ENCODE measurements at regions not wholly inside any gene's neighbourhood (a gene's known extent, or its start where the extent isn't known, plus 50 kb on each side); places are given as distances from the start of the nearest gene placed in this dataset.

DNA sequence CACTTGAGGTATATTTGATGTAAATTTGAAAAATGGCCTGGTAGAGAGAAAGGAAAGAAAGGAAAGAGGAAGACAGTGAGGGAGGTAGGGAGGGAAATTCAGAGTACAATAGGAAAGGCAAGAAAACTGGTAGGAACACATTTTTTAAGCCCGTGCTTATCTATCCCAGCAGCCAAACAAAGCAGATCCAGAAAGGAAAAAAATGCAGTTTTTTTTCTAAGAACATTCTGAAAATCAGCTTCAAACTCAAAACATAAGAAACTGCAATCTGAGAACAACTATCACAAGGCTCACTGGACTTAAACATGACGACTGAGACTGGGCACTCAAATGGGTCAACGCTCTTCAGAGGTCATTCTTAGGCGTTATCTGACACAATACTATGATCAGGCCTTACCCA is 408.3 kb upstream of the DDI1 start:
- DNase-seq = no peak

DNA sequence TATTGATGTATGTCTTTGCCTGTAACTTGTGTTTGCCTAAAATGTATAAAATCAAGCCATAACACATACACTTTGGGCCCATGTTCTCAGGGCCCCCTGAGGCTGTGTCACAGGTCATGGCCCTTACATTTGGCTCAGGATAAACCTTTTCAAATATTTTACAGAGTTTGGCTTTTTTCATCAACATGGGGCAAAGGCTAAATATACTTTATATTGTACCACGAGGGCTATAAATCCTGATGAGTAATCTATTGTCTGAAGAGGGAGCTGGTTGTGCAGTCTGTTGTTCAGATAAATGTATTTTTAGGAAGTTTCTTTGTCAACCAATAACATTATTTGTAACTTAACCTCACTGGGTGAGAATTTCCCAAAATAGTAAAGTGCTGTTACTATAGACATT is 404.6 kb upstream of the DDI1 start:
- no peak for DNase-seq

DNA sequence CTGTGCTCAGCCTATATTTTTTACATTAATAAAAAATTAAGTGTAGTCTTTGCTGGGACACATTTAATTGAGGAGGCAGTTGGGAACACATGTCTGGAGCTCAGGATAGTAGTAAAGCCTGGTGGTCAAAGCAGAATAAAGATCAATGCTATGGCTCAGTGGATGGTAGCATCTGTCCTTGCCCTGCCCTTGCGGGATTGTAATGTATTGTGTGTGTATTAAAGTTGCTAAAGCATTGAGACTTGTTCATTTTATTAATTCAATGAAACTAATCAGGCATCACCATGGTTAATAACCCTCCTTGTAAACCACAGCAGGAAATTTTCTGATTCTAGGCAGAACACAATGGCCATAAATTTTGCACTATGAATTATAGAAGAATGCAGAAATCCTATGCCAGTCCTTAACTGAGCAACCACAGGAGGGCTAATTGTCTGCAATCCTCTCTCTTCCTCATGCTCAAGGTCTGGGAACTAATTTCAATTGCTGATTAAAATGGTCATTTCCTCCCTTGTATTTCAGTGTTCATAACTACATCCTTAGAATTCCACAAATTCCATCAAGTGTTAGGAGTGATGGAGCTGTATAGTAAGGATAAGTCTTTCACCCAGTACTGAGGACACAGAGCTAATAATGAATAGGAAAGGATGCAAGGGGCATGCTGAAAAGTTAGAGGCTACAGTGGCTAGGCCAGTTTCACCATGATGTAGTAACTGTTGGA is 403.2 kb upstream of the DDI1 start:
- no peak for DNase-seq

DNA sequence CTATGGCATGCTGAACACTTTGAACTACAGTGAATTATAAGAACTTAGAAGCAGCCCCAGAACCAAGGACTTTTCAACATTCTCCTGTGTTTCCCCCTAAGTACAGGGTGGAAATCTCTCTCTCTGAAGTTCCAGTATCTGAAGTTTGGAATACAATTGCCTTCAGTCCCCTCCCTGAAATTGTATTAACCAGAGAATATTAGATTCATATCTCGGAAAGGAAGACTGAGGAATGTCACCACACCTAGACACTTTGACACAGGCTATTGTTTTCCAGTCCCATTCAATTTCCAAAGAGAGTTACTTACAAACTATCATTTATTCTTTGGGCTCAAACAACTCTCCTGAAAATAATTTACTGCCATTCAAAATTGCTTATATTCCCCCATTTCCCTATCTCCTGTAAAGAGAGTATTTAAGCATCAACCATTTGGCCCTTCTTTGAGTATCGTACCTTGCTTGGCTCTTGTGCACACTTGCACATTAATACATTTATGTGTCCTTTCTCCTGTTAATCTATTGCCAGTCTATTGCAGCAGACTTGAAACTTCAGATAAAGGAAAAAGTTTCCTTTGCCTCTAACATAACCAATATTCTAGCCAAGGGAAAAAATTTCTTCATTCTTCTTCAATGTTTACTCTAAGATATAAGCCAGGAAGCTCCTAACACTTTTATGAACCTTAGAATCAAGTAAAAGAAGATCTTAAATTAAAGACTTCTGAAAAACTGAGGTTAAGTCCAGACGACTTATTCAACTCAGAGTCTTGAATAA is 402.4 kb upstream of the DDI1 start:
- no peak for DNase-seq

DNA sequence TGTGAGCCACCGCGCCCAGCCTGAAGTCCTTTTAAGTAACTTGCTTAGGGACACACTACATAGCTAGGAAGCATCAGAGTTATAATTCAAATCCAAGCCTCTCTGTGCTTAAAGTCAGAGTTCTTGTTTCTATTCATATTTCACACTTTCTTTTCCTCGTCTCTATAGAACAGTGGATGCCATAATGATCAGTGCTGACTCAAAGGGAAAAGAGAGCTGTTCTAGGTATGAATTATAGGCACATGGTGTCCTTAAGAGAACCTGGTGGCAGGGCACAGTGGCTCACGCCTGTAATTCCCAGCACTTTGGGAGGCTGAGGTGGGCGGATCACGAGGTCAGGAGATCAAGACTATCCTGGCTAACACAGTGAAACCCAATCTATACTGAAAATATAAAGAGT is 400.2 kb upstream of the DDI1 start:
- DNase-seq = no peak

DNA sequence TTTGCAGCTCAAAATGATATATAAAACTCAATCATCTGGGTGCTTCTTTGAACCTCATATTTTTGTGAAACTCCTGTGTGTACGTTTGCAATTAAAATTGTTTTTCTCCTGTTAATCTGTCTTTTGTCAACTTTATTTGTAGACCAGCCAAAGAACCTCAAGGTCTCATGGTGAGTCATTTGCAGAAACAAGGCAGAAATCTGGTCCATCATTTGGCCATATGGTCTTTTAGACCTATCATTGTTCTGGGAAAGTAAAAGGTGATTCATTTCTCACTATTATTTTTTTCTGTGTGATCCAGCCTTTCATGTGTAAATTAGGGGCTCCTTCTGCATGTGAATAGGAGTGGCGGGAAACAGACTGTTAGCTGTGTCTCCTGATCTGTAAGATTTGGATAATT is 399.1 kb upstream of the DDI1 start:
- no peak for DNase-seq

DNA sequence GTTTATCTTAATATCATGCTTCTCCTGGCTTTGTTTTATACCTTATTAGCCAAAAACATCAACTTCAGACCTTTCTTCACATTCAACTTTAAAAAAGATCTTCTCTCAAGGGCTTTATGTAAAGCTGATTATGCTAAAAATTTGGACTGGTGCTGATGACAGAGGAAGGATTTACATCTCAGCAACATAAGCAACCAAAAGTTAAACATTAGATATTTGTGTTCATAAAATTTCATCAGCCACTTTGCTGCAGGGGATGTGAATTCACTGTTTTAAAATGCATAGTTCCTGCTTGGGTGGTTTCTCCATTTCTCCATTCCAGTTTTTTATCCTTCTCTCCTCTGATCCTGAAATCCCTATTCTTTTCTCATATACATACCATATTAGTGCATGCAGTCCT is 398.6 kb upstream of the DDI1 start:
- DNase-seq = no peak

DNA sequence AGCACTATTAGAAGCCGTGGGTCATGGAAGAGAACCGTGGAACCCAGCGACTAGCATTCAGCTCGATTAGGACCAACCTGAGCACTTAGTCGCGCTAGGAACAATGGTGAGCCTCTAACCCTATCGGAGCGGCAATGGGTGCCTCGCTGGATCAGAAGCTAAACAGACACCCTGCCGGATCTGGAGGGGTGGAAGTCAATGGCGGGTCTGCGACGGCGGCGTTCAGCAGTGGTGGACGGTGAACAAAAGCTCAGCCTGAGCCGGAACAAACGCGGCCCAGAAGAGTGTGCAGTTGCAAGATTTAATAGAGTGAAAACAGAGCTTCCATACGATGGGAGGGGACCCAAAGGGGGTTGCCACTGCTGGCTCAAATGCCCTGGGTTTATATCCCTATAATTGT is 391.8 kb upstream of the DDI1 start:
- no peak for DNase-seq

DNA sequence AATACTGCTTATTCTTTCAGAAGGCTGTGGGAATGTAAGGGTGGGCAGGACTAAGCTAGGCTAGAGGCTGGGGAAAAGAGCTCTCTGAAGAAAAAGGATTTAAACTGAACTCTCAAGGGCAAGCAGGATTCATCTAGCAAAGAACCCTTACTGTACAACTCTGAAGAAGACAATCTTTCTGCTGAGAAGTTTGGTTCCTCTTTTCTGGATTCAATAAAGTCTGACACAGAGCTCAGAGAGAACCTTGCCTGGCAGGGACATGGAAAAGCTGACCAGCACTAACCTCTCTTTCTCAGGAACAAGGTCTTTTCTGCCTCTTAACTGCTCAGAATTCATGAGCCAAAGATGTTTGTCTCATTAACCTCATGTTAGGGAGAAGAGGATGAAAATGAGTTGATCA is 388.4 kb upstream of the DDI1 start:
- no peak for DNase-seq

DNA sequence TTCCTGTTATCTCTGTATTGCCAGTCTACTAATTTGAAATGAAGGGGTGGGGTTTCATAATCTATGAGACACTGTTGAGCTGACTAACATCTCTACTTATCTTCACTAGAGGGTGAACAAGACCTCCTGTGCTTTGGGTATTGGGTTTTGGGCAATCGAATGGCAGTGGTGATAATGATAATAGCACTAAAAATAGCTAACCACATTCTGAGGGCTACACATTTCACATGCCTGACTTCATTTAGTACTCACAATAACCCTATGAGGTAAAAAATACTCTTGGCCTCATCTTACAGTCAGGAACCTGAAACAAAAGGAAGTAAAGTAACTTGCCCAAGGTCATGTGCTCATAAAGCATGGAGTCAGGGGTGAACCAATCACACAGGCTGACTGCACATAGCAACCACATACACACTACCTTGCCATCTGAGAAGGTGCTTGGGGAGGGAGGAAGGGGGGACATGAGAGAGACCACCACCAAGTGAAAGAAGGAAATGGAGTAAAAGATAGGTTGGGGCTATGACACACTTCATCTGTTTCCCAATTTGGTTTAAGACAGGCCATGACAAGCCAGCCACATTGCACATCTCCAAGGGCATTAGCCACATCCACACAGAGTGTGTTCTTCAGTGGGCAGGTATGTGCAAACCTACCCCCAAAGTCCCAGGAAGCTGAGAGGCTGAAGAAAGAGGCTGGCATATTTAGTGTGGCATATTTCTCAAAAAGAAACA is 387.6 kb upstream of the DDI1 start:
- no peak for DNase-seq

DNA sequence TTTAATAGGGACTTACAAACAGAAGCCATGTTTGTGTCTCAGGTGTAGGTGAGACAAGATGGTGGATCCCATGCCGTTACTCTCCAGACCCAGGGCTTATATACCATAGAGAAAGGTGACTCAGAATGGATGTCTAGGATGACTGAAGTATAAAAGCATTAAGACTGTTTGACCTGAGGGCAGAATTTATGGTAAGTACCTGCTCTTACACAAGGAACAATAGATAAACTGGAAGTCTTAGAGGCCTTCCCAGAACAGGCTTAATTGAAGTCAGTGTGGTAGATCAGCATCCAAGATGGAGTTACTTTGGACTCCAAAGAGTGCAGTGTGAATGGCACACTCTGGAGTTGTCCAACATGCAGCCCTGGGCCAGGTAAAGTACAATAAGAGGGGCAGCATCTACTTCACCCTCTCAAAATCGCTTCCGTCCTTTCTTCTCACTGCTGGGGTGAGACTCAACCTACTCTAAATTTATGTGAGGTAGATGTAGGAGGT is 387.0 kb upstream of the DDI1 start:
- DNase-seq = no peak

DNA sequence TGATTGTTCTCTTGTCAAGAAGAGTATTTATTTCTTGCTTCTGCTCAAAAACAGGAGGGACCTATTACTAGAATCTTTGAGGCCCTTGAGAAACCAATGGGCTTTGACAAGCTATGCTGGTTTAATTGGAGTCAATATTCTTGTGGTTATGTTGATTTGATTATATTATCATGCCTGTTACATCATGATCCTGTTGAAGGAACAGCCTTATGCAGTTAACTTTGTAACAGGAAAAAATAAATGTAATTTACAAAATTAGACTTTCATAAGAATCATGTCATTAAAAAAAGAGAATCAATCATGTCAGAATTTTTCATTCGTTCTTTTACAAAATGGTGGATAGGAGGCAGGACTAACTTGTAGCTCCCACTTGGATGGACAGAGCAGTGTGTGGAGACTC is 386.1 kb upstream of the DDI1 start:
- DNase-seq = no peak

DNA sequence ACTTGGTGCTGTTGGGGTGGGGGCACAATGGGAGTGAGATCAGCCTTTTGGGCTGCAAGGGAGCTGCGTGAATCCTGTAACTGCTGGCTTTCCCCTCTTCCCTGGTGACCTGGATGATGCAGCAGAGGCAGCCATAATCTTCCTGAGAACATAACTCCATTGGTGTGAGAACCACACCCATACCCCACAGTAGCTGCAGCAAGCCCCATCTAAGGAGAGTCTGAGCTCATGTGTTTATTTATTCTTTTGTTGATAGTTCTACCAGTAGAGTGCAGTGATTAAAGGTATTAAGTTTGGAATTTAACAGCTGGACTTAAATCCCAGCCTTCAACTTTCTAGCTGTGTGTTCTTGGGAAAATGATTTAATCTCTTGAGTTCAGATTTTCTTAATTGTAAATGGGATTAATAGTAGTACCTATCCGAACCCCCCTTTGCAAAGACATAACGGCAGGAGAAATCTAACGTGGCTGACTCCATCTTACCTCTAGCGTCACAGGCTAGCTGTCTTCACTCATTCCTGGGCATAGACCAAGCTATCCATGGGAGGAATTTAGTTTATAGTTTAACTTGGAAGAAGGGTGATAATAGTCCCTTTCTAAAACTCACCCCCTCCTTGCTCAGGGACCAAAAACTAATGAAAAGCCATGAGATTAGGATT is 385.0 kb upstream of the DDI1 start:
- no peak for DNase-seq

DNA sequence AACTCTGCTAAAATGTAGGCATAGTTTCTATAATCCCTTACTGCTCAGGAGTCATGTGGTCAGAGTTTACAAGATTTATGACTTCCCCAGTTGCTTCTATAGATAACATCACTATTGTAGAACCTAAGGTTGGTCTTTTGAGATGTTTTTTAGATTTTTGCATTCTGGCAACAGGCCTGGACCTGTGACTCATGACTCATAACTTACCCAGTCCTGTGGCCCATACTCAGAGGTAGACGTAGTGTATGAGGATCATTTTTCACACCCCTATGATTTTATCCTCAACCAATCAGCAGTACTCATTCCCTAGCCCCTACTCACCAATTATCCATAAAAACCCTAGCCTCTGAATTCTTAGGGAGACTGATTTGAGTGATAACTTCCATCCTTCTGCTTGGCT is 384.4 kb upstream of the DDI1 start:
- DNase-seq = no peak

DNA sequence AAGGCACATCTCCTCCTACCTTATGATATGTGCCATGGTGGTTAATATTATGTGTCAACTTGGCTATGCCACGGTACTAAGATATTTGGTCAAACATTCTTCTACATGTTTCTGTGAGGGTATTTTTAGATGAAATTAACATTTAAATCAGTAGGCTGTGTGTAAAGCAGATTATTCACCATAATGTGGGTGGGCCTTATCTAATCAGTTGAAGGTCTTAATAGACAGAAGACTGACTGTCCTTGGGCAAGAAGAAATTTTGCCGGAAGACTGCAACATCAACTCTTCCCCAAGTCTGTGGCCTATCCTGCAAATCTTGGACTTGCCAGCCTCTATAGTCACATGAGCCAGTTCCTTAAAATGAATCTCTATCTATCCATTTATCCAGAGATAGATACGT is 380.1 kb upstream of the DDI1 start:
- DNase-seq = no peak

DNA sequence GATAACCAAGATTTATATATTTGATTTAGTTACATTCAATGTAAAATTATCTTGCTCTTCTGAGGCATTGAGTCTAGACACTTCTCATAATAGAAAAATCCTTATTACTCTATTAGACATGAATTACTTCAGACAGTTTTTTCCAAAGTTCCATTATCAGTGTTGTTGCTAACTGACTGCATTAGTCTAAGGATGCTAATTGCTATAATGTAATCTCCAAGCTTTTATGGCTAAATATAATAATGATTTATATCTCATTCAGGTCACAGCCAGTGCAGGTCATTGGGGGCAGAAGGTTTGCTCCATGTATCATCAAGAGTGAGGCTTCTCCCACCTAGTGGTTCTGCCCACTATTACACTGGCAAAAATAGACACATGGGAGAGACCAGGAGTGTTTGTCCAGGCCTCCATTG is 377.2 kb upstream of the DDI1 start:
- DNase-seq = no peak

DNA sequence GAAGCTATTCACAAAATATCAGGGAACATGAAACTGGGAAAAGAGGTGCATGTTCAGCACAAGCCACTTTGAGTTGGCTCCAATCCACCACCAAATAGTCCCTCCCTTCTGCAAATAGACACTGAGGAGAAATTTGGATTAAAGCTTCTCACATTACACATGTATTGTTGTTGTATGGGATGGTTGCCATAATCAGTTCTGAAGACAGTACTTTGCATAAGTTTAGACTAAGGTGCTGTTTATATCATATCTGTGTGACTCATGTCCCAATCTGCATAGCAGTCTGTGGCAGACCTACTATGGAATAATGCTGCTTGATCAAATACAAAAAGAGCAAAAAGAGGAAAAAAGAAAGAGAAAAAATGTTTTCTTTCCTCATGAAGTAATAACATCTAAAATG is 376.7 kb upstream of the DDI1 start:
- no peak for DNase-seq

DNA sequence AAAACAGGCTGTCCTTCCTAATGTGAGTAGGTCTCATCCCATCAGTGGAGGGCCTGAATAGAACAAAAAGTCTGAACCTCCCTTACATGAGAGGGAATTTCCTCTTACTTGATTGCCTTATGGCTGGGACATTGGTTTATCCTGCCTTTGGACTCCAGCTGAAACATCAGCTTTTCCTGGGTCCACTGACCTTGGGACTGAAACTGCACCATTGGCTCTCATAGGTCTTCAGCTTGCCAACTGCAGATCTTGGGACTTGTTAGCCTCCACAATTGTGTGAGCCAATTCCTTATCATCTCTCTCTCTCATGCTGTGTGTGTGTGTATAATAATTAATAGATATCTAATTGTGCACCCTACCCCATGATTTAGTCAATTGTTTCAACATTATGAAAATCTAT is 375.3 kb upstream of the DDI1 start:
- no peak for DNase-seq

DNA sequence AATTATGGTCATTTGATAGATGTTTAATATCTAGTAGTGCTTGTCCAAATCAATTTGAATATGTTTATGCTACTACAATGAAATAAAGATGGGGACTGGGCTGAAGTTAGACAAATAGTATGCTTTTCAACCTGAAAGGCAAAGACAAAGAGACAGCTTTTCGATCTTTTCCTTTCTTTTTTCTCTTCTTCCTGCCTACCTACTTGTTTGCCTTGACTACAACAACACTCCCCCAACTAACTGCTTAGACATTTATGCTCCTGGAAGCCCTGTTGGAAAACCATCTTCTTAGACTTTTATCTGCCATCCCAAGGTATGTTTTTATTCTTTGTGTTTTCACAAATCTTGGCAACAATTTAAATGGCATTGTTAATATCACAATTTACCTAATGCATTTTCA is 374.4 kb upstream of the DDI1 start:
- no peak for DNase-seq

DNA sequence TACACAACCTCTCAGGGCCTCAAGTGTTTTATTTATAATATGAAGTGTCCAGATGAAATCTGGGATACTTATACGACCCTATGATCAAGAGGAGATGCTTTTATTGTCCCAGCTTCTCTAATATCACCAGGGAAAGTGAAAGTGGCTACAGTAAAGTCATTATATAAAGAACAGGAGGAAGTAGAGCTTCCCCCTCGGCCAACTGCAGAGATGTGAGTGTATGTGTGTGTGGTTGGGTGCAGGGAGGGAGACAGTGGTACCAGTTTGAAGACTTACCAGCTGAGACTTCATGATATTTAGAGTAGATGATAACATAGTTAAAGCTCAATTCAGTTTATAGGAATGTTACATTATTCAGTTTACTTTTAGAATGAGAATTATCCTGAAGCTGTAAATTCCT is 373.6 kb upstream of the DDI1 start:
- DNase-seq = no peak

DNA sequence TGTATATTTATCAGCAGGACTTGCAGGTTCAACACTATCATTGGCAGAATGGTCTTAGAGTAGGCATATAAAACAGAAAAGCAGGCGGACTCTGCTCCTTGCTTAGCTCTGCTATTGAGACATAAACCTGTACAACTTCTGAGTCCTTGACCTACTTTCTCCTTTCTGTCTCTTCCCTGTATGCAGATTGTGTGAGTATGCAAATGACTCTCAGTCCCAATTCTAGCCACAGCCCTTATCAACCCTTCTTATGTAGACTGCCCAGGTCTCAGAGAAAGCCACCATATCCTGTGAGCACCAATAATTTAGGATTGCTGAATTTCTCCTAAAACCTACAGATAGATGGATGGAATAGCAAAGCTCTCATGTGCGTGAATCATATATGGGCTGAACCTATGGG is 367.6 kb upstream of the DDI1 start:
- DNase-seq = no peak

DNA sequence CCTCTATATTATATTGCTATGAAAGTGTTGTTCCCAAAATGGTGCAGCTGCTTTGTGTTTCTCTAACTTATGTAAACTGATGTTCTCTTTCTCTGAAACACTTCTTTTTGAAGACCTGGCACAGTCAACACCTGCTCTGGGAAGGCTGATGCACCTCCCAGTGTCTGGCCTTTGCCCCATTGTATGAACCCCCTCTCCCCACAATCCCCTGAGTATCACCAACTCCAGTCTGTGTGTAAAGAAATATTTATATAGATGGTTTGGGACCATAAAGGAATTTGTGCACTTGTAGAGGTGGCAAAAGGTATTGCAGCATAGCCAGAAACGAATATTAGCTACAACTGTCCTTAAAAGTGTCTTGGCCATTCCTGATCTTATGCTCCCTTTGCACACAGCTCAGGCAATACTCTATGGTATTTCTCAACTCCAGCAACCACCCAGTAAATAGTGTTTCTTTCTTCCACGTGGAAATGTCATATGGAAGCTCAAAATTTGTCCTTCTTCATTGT is 365.2 kb upstream of the DDI1 start:
- no peak for DNase-seq

DNA sequence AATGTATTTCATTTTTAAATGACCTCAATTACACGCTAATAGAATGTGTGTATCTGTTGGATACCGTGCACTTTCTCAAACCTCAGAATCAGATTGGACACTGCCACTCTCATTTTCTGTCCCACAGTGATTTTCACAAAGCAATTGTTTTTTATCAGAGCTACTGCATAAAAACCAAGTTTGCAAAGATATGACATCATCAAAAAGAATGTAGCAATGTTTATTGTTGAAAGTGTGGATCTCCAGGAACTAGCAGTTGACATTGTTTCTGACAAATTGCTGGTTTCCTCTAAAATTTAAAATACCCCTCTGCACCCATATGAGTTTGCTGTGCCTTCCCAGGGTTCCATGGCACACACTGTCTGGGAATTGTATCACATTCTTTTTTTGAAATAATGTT is 362.7 kb upstream of the DDI1 start:
- no peak for DNase-seq
